K562 (cell line): ENCODE measurements at regions not wholly inside any gene's neighbourhood (a gene's known extent, or its start where the extent isn't known, plus 50 kb on each side); places are given as distances from the start of the nearest gene placed in this dataset.
A peak's percentile ranks its signal among the peaks of the same experiment; 100 is the strongest.

Experiments used
- CBFA2T3 ChIP-seq: fragments of 450-650 bp; IDR thresholded peaks from 2 replicates; pipeline ENCODE4 v1.6.1; 2017
- DMBX1 ChIP-seq: fragments of 250-450 bp; sonication (Bioruptor Pico); IDR thresholded peaks from 2 replicates; pipeline ENCODE4 v1.8.0; 2022; ENCODE audit warnings: inconsistent platforms, mild to moderate bottlenecking, moderate library complexity, borderline replicate concordance
- EP300 ChIP-seq: IDR thresholded peaks from 2 replicates; pipeline ENCODE4 v1.6.1; 2012; ENCODE audit warnings: low read length, improper control_type of control experiment
- EP400 ChIP-seq: fragments of 450-650 bp; IDR thresholded peaks from 2 replicates; pipeline ENCODE4 v1.6.1; 2017; ENCODE audit warnings: antibody characterized with exemption, mild to moderate bottlenecking, moderate library complexity
- FOXP1 ChIP-seq: sonication (generic); formaldehyde crosslinking; IDR thresholded peaks from 2 replicates; pipeline ENCODE4 v1.8.0; 2022; ENCODE audit warnings: mild to moderate bottlenecking, missing genetic modification reagents
- KLF1 ChIP-seq: fragments of 450-650 bp; IDR thresholded peaks from 2 replicates; pipeline ENCODE4 v1.6.1; 2016; ENCODE audit warnings: missing genetic modification characterization, missing compliant biosample characterization
- PRDM10 ChIP-seq: fragments of 450-650 bp; IDR thresholded peaks from 2 replicates; pipeline ENCODE4 v1.6.1; 2018; ENCODE audit not compliant: partially characterized antibody
- RAD21 ChIP-seq, 2 experiments: fragments of 250-450 bp in 1 of 2; fragments of 450-650 bp in 1 of 2; sonication (Bioruptor Pico) in 1 of 2; formaldehyde crosslinking in 1 of 2; IDR thresholded peaks in 1 of 2; conservative IDR thresholded peaks in 1 of 2; 2 replicates each; pipeline versions ENCODE4 v1.4.0 to v1.8.0; 2020 to 2022; ENCODE audit warnings: mild to moderate bottlenecking in 2 of 2, moderate library complexity in 1 of 2
- SMAD4 ChIP-seq: fragments of 250-450 bp; sonication (Bioruptor Pico); conservative IDR thresholded peaks from 2 replicates; pipeline ENCODE4 v1.8.0; 2021; ENCODE audit warnings: inconsistent platforms, mild to moderate bottlenecking, moderate library complexity
- SOX6 ChIP-seq: fragments of 450-650 bp; IDR thresholded peaks from 2 replicates; pipeline ENCODE4 v1.6.1; 2014; ENCODE audit warnings: mild to moderate bottlenecking
- SPI1 ChIP-seq: IDR thresholded peaks from 2 replicates; pipeline ENCODE4 v1.6.1; 2011; ENCODE audit warnings: low read depth, low read length, control low read depth, borderline replicate concordance
- ZBTB17 ChIP-seq: fragments of 450-650 bp; formaldehyde crosslinking; IDR thresholded peaks from 2 replicates; pipeline ENCODE4 v1.4.0; 2020; ENCODE audit warnings: mild to moderate bottlenecking
- ZNF165 ChIP-seq: fragments of 250-450 bp; sonication (Bioruptor Pico); IDR thresholded peaks from 2 replicates; pipeline ENCODE4 v1.4.0; 2020; ENCODE audit warnings: borderline replicate concordance
- ZNF41 ChIP-seq: fragments of 250-450 bp; sonication (Bioruptor Pico); conservative IDR thresholded peaks from 2 replicates; pipeline ENCODE4 v1.4.0; 2020; ENCODE audit warnings: mild to moderate bottlenecking
- TF ChIP-seq, protein P1 (sequence below): fragments of 450-650 bp; IDR thresholded peaks from 2 replicates; pipeline ENCODE4 v1.6.1; 2016; ENCODE audit warnings: mild to moderate bottlenecking
- TF ChIP-seq, protein P2 (sequence below): fragments of 450-650 bp; IDR thresholded peaks from 2 replicates; pipeline ENCODE4 v1.6.1; 2016; ENCODE audit warnings: low read depth

GRCh38 chr12:32031109-32031508, 71.9 kb downstream of the RESF1 start (continued):
- TF ChIP-seq, protein P1, sequence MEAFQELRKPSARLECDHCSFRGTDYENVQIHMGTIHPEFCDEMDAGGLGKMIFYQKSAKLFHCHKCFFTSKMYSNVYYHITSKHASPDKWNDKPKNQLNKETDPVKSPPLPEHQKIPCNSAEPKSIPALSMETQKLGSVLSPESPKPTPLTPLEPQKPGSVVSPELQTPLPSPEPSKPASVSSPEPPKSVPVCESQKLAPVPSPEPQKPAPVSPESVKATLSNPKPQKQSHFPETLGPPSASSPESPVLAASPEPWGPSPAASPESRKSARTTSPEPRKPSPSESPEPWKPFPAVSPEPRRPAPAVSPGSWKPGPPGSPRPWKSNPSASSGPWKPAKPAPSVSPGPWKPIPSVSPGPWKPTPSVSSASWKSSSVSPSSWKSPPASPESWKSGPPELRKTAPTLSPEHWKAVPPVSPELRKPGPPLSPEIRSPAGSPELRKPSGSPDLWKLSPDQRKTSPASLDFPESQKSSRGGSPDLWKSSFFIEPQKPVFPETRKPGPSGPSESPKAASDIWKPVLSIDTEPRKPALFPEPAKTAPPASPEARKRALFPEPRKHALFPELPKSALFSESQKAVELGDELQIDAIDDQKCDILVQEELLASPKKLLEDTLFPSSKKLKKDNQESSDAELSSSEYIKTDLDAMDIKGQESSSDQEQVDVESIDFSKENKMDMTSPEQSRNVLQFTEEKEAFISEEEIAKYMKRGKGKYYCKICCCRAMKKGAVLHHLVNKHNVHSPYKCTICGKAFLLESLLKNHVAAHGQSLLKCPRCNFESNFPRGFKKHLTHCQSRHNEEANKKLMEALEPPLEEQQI, result peak; percentile 94
- TF ChIP-seq KLF1 (tag), result no peak
- TF ChIP-seq PRDM10, result peak; percentile 56
- TF ChIP-seq RAD21 (CRISPR knock-in tag; conservative IDR thresholded peaks at IDR 0.05 in 1 of 2, IDR thresholded peaks at IDR 0.05 in 1 of 2), result peak; percentile 38 to 58; a peak in 3 of 4 replicates
- TF ChIP-seq CBFA2T3, result peak; percentile 99
- TF ChIP-seq SPI1, result no peak
- TF ChIP-seq DMBX1, result peak; percentile 92
- TF ChIP-seq, protein P2, sequence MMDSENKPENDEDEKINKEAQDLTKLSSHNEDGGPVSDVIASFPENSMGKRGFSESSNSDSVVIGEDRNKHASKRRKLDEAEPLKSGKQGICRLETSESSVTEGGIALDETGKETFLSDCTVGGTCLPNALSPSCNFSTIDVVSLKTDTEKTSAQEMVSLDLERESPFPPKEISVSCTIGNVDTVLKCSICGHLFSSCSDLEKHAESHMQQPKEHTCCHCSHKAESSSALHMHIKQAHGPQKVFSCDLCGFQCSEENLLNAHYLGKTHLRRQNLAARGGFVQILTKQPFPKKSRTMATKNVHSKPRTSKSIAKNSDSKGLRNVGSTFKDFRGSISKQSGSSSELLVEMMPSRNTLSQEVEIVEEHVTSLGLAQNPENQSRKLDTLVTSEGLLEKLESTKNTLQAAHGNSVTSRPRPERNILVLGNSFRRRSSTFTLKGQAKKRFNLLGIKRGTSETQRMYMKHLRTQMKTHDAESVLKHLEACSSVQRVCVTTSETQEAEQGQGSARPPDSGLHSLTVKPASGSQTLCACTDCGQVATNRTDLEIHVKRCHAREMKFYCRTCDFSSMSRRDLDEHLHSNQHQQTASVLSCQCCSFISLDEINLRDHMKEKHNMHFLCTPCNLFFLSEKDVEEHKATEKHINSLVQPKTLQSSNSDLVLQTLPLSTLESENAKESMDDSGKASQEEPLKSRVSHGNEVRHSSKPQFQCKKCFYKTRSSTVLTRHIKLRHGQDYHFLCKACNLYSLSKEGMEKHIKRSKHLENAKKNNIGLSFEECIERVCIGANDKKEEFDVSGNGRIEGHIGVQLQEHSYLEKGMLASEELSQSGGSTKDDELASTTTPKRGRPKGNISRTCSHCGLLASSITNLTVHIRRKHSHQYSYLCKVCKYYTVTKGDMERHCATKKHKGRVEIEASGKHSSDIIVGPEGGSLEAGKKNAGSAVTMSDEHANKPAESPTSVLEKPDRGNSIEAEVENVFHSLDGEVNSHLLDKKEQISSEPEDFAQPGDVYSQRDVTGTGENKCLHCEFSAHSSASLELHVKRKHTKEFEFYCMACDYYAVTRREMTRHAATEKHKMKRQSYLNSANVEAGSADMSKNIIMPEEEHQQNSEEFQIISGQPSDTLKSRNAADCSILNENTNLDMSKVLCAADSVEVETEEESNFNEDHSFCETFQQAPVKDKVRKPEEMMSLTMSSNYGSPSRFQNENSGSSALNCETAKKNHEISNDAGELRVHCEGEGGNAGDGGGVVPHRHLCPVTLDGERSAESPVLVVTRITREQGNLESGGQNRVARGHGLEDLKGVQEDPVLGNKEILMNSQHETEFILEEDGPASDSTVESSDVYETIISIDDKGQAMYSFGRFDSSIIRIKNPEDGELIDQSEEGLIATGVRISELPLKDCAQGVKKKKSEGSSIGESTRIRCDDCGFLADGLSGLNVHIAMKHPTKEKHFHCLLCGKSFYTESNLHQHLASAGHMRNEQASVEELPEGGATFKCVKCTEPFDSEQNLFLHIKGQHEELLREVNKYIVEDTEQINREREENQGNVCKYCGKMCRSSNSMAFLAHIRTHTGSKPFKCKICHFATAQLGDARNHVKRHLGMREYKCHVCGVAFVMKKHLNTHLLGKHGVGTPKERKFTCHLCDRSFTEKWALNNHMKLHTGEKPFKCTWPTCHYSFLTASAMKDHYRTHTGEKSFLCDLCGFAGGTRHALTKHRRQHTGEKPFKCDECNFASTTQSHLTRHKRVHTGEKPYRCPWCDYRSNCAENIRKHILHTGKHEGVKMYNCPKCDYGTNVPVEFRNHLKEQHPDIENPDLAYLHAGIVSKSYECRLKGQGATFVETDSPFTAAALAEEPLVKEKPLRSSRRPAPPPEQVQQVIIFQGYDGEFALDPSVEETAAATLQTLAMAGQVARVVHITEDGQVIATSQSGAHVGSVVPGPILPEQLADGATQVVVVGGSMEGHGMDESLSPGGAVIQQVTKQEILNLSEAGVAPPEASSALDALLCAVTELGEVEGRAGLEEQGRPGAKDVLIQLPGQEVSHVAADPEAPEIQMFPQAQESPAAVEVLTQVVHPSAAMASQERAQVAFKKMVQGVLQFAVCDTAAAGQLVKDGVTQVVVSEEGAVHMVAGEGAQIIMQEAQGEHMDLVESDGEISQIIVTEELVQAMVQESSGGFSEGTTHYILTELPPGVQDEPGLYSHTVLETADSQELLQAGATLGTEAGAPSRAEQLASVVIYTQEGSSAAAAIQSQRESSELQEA, result no peak
- peak; percentile 96 for TF ChIP-seq SMAD4 (CRISPR knock-in tag)
- peak; percentile 59 for TF ChIP-seq EP400
- peak; percentile 90 for TF ChIP-seq SOX6
- 0 out of 2 replicates have a peak, but pooled peaks have one; percentile 13 for TF ChIP-seq ZNF41 (CRISPR knock-in tag)
- TF ChIP-seq ZBTB17 (CRISPR knock-in tag), result peak; percentile 96
- no peak for TF ChIP-seq FOXP1 (CRISPR knock-in tag)
- peak; percentile 100 for TF ChIP-seq EP300
- no peak for TF ChIP-seq ZNF165 (CRISPR knock-in tag)
